Mesodermal cell (in vitro differentiated cells): ENCODE measurements at regions not wholly inside any gene's neighbourhood (a gene's known extent, or its start where the extent isn't known, plus 50 kb on each side); places are given as distances from the start of the nearest gene placed in this dataset.

Source experiments
- H3K27ac ChIP-seq: 2 replicates; pipeline ENCODE4 v1.7.0; 2013; ENCODE audit warnings: mild to moderate bottlenecking, low read depth, low read length, moderate library complexity; ENCODE audit not compliant: severe bottlenecking
- H3K36me3 ChIP-seq: 2 replicates; pipeline ENCODE4 v1.7.1; 2013; ENCODE audit warnings: mild to moderate bottlenecking, low read length, moderate library complexity; ENCODE audit not compliant: control insufficient read depth, insufficient read depth
- H3K4me1 ChIP-seq: one replicate; pipeline ENCODE4 v1.7.1; 2013; ENCODE audit warnings: mild to moderate bottlenecking, low read length; ENCODE audit not compliant: insufficient read depth, control insufficient read depth, poor library complexity, severe bottlenecking
- H3K4me3 ChIP-seq: 2 replicates; pipeline ENCODE4 v1.7.0; 2013; ENCODE audit warnings: low read length, control low read depth, mild to moderate bottlenecking; ENCODE audit not compliant: insufficient read depth, poor library complexity, severe bottlenecking; ENCODE audit errors: extremely low read depth
- H3K9me3 ChIP-seq: 2 replicates; pipeline ENCODE4 v1.7.1; 2013; ENCODE audit warnings: mild to moderate bottlenecking, low read length, moderate library complexity; ENCODE audit not compliant: control insufficient read depth
- WGBS, 2 experiments: methylation state at CpG; one replicate each; pipeline ENCODE4 v1.1.5; 2013; ENCODE audit warnings: missing lambda C conversion rate in 2 of 2; ENCODE audit not compliant: insufficient coverage in 2 of 2; 5-methylcytosine and 5-hydroxymethylcytosine counted together

GRCh38 chr20:24096264-24096663 lies 107.7 kb upstream of the GGTLC1 start:
- no peaks in the 10 kb centered on the region for H3K9me3 ChIP-seq
- H3K36me3 ChIP-seq: no peaks in the 10 kb centered on the region
- H3K4me1 ChIP-seq: peaks cover 6% of the 10 kb centered on the region
- H3K27ac ChIP-seq: no peak overlapping the region
- 80 to 84% methylated on average over 3 to 4 of the region's 5 CpGs for WGBS, 2 experiments
- no peak overlapping the region for H3K4me3 ChIP-seq

- H3K27ac ChIP-seq: no peak overlapping the region
- 88 to 95% methylated on average over 4 to 6 of the region's 7 CpGs for WGBS, 2 experiments
These were observed 107.2 kb upstream of the GGTLC1 start for GRCh38 chr20:24095756-24096155.

GRCh38 chr20:24095303-24095702 lies 106.7 kb upstream of the GGTLC1 start:
- no peaks in the 10 kb centered on the region for H3K36me3 ChIP-seq
- H3K9me3 ChIP-seq: no peaks in the 10 kb centered on the region
- no peak overlapping the region for H3K27ac ChIP-seq
- peaks cover 6% of the 10 kb centered on the region for H3K4me1 ChIP-seq
- no peak overlapping the region for H3K4me3 ChIP-seq

More at GRCh38 chr20:24095756-24096155, 107.2 kb upstream of the GGTLC1 start:
- Histone ChIP-seq H3K9me3 (no peaks in the 10 kb centered on the region), H3K4me1 (peaks cover 6% of the 10 kb centered on the region), H3K36me3 (no peaks in the 10 kb centered on the region), H3K4me3 (no peak overlapping the region)

- H3K4me1 ChIP-seq: no peaks in the 10 kb centered on the region
- no peaks in the 10 kb centered on the region for H3K9me3 ChIP-seq
- no peak overlapping the region for H3K4me3 ChIP-seq
- H3K27ac ChIP-seq: no peak overlapping the region
- H3K36me3 ChIP-seq: no peaks in the 10 kb centered on the region
- 67% methylated on average over 1 of the region's 2 CpGs; no CpG with 5 or more reads in 1 of the 2 experiments for WGBS, 2 experiments
These were observed 101.0 kb upstream of the GGTLC1 start for GRCh38 chr20:24089576-24089975.

GRCh38 chr20:24086121-24086520 lies 97.5 kb upstream of the GGTLC1 start:
- Histone ChIP-seq H3K4me1 (no peaks in the 10 kb centered on the region), H3K4me3 (no peak overlapping the region), H3K36me3 (no peaks in the 10 kb centered on the region), H3K9me3 (no peaks in the 10 kb centered on the region), H3K27ac (no peak overlapping the region)
- WGBS, 2 experiments: 96 to 100% methylated on average over 3 of the region's 5 CpGs

GRCh38 chr20:24084281-24084680 lies 95.7 kb upstream of the GGTLC1 start:
- Histone ChIP-seq H3K9me3 (no peaks in the 10 kb centered on the region), H3K4me3 (no peak overlapping the region), H3K27ac (no peak overlapping the region), H3K4me1 (no peaks in the 10 kb centered on the region), H3K36me3 (no peaks in the 10 kb centered on the region)
- 89 to 100% methylated on average over 1 to 2 of the region's 3 CpGs for WGBS, 2 experiments

GRCh38 chr20:24081077-24081476 lies 92.5 kb upstream of the GGTLC1 start:
- Histone ChIP-seq H3K27ac (no peak overlapping the region), H3K9me3 (no peaks in the 10 kb centered on the region), H3K4me3 (no peak overlapping the region), H3K36me3 (no peaks in the 10 kb centered on the region), H3K4me1 (no peaks in the 10 kb centered on the region)
- WGBS, 2 experiments: 85 to 96% methylated on average over 6 of the region's 6 CpGs

- Histone ChIP-seq H3K36me3 (no peaks in the 10 kb centered on the region), H3K4me3 (no peak overlapping the region), H3K27ac (no peak overlapping the region), H3K4me1 (no peaks in the 10 kb centered on the region), H3K9me3 (no peaks in the 10 kb centered on the region)
- 95 to 97% methylated on average over 3 to 6 of the region's 7 CpGs for WGBS, 2 experiments
These were observed 91.3 kb upstream of the GGTLC1 start for GRCh38 chr20:24079661-24080412.

- Histone ChIP-seq H3K4me1 (no peaks in the 10 kb centered on the region), H3K9me3 (no peaks in the 10 kb centered on the region), H3K36me3 (no peaks in the 10 kb centered on the region), H3K4me3 (no peak overlapping the region), H3K27ac (no peak overlapping the region)
These were observed 88.6 kb upstream of the GGTLC1 start for GRCh38 chr20:24077145-24077544.

GRCh38 chr20:24070679-24071078 lies 82.1 kb upstream of the GGTLC1 start:
- no peak overlapping the region for H3K27ac ChIP-seq
- H3K4me3 ChIP-seq: no peak overlapping the region
- no peaks in the 10 kb centered on the region for H3K36me3 ChIP-seq
- no peaks in the 10 kb centered on the region for H3K4me1 ChIP-seq
- WGBS, 2 experiments: no CpG with 5 or more reads among the region's 2 CpGs
- H3K9me3 ChIP-seq: no peaks in the 10 kb centered on the region

- no peaks in the 10 kb centered on the region for H3K4me1 ChIP-seq
- no peak overlapping the region for H3K4me3 ChIP-seq
- H3K36me3 ChIP-seq: no peaks in the 10 kb centered on the region
- no peaks in the 10 kb centered on the region for H3K9me3 ChIP-seq
- H3K27ac ChIP-seq: no peak overlapping the region
- WGBS, 2 experiments: 87% methylated on average over 4 of the region's 6 CpGs
These were observed 77.6 kb upstream of the GGTLC1 start for GRCh38 chr20:24066076-24066700.
